B cell (primary cell): ENCODE measurements at regions not wholly inside any gene's neighbourhood (a gene's known extent, or its start where the extent isn't known, plus 50 kb on each side); places are given as distances from the start of the nearest gene placed in this dataset.

Source experiments
- ATAC-seq: fragments of 200-7000 bp; cut with Tn5 transposase; one replicate; pipeline ENCODE4 v1.10.0; 2021; ENCODE audit warnings: low read depth, mild to moderate bottlenecking, moderate number of reproducible peaks, moderate library complexity
- CTCF ChIA-PET: fragments of 350-600 bp; sonication (Branson Sonifier 250); formaldehyde crosslinking; loops from one replicate; lab custom pipeline; 2021; ENCODE audit warnings: antibody characterized with exemption, inconsistent platforms; lab: Charles Lee
- POLR2A ChIA-PET: fragments of 350-600 bp; sonication (Branson Sonifier 250); formaldehyde crosslinking; loops from one replicate; lab custom pipeline; 2021; ENCODE audit warnings: antibody characterized with exemption; lab: Charles Lee
- DNase-seq: peaks from one replicate; pipeline ENCODE4 v3.0.0; 2013
- H2AFZ ChIP-seq: 2 replicates; pipeline ENCODE4 v1.6.1; 2012; ENCODE audit warnings: mild to moderate bottlenecking, low read depth, low read length; ENCODE audit not compliant: insufficient read depth, poor library complexity, severe bottlenecking
- H3K27ac ChIP-seq, 2 donors: 1 replicate in 1 of 2; 2 replicates in 1 of 2; pipeline ENCODE4 v1.5.1; 2012 to 2013; ENCODE audit warnings: low read length in 2 of 2, mild to moderate bottlenecking in 2 of 2, moderate library complexity in 1 of 2
- H3K27me3 ChIP-seq, 4 experiments: fragments of 200-600 bp in 1 of 4; sonication (generic) in 1 of 4; replicated peaks in 1 of 4; 1 replicate in 2 of 4; 2 replicates in 2 of 4; pipeline versions ENCODE4 v1.6.1 to v1.7.0; 2013 to 2016; ENCODE audit warnings: low read length in 3 of 4, mild to moderate bottlenecking in 2 of 4, mixed read lengths in 1 of 4, moderate library complexity in 1 of 4; ENCODE audit not compliant: insufficient read depth in 4 of 4, control insufficient read depth in 3 of 4; ENCODE audit errors: control extremely low read depth in 1 of 4
- H3K36me3 ChIP-seq, 2 experiments: replicated peaks in 1 of 2; 1 replicate in 1 of 2; 2 replicates in 1 of 2; pipeline versions ENCODE4 v1.6.1 to v1.7.1; 2013; ENCODE audit warnings: low read length in 1 of 2; ENCODE audit not compliant: insufficient read depth in 2 of 2, control insufficient read depth in 1 of 2; ENCODE audit errors: control extremely low read depth in 1 of 2, extremely low read depth in 1 of 2
- H3K4me1 ChIP-seq, 2 donors: fragments of 200-600 bp in 1 of 2; sonication (generic) in 1 of 2; 1 replicate in 1 of 2; 2 replicates in 1 of 2; pipeline versions ENCODE4 v1.5.1 to v1.6.1; 2013 to 2017; ENCODE audit warnings: low read length in 2 of 2; ENCODE audit not compliant: control insufficient read depth in 2 of 2, insufficient read depth in 2 of 2
- H3K4me2 ChIP-seq: replicated peaks from 2 replicates; pipeline ENCODE3; 2012; ENCODE audit warnings: mild to moderate bottlenecking, low read depth, low read length; ENCODE audit not compliant: poor library complexity, severe bottlenecking
- H3K4me3 ChIP-seq, 5 experiments: fragments of 200-600 bp in 1 of 5; sonication (generic) in 1 of 5; 1 replicate in 3 of 5; 2 replicates in 2 of 5; pipeline versions ENCODE4 v1.5.1 to v1.7.0; 2011 to 2016; ENCODE audit warnings: low read length in 4 of 5, mild to moderate bottlenecking in 4 of 5, low read depth in 2 of 5, control low read depth in 1 of 5, moderate library complexity in 1 of 5; ENCODE audit not compliant: insufficient read depth in 1 of 5; ENCODE audit errors: control extremely low read depth in 1 of 5, extremely low read depth in 1 of 5
- H3K79me2 ChIP-seq: fragments of 200-600 bp; sonication (generic); one replicate; pipeline ENCODE4 v1.6.0; 2016; ENCODE audit warnings: low read length; ENCODE audit not compliant: control insufficient read depth, insufficient read depth
- H3K9ac ChIP-seq: fragments of 200-600 bp; sonication (generic); 2 replicates; pipeline ENCODE4 v1.6.1; 2017; ENCODE audit warnings: mild to moderate bottlenecking, low read length, moderate library complexity
- H3K9me3 ChIP-seq, 3 donors: one replicate each; pipeline versions ENCODE4 v1.6.1 to v1.7.1; 2013; ENCODE audit warnings: low read length in 2 of 3; ENCODE audit not compliant: control insufficient read depth in 2 of 3, insufficient read depth in 1 of 3; ENCODE audit errors: control extremely low read depth in 1 of 3
- H4K20me1 ChIP-seq: 2 replicates; pipeline ENCODE4 v1.6.0; 2012; ENCODE audit warnings: mild to moderate bottlenecking, low read length; ENCODE audit not compliant: insufficient read depth, control insufficient read depth, poor library complexity, severe bottlenecking
- H3K27ac Mint-ChIP-seq: one replicate; pipeline ENCODE4 v1.8.0; 2021; ENCODE audit warnings: mixed read lengths
- H3K27me3 Mint-ChIP-seq: one replicate; pipeline ENCODE4 v1.8.0; 2021; ENCODE audit warnings: mixed read lengths
- H3K4me1 Mint-ChIP-seq: one replicate; pipeline ENCODE4 v1.8.0; 2021; ENCODE audit warnings: mixed read lengths
- H3K4me3 Mint-ChIP-seq: one replicate; pipeline ENCODE4 v1.8.0; 2021; ENCODE audit warnings: mixed read lengths
- H3K9me3 Mint-ChIP-seq: one replicate; pipeline ENCODE4 v1.8.0; 2022; ENCODE audit warnings: mixed read lengths; ENCODE audit not compliant: insufficient read depth
- EZH2 ChIP-seq: IDR thresholded peaks from 2 replicates; pipeline ENCODE4 v1.6.1; 2012; ENCODE audit warnings: borderline replicate concordance, low read depth, mild to moderate bottlenecking, moderate library complexity, low read length; ENCODE audit not compliant: insufficient read depth, poor library complexity, severe bottlenecking
- WGBS: methylation state at CpG from one replicate; pipeline ENCODE4 v1.1.5; 2013; ENCODE audit warnings: missing lambda C conversion rate; ENCODE audit not compliant: insufficient coverage; 5-methylcytosine and 5-hydroxymethylcytosine counted together
- intact Hi-C: fragments of 100-400 bp; cut with micrococcal nuclease; formaldehyde crosslinking; loops from one replicate; pipeline ENCODE4 v1.10.0; 2022
- TF ChIP-seq, protein P1 (sequence below): fragments of 200-600 bp; IDR thresholded peaks from one replicate; pipeline ENCODE4 v1.8.0; 2022; ENCODE audit warnings: antibody characterized with exemption, mild to moderate bottlenecking

DNA sequence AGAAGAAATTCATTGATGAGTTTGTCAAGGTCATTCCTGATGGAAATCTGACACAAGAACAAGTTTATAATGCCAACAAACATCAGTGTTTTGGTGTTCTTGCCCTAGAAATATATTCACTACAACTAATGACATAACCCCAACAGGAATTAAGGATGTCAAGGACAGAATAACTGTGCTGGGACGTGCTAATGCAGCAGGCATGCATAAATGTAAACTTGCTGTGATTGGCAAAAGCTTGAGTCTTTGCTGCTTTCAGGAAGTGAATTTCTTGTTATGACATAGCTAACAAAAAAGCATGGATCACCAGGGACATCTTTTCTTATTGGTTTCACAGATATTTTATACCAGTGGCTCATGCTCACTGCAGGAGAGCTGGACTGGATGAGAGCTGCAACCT, 144.6 kb downstream of the KCTD12 start:
- ChIA-PET POLR2A (no interaction called here), CTCF (no interaction called here)
- 80% methylated on average over 1 of the region's 1 CpG for WGBS
- no peaks in the 10 kb centered on the region for H4K20me1 ChIP-seq
- H3K9me3 ChIP-seq: peaks cover 0 to 10% (median 2%) of the 10 kb centered on the region in 3 donors
- DNase-seq: no peak
- no peaks in the 10 kb centered on the region for H3K27me3 Mint-ChIP-seq
- no peak overlapping the region for H2AFZ ChIP-seq
- intact Hi-C loops: no loop called here
- no peak overlapping the region for H3K4me2 ChIP-seq
- no peak overlapping the region for H3K9ac ChIP-seq
- H3K36me3 ChIP-seq: no peaks in the 10 kb centered on the region
- H3K9me3 Mint-ChIP-seq: peaks cover 3% of the 10 kb centered on the region
- H3K4me3 ChIP-seq: no peak overlapping the region
- H3K27me3 ChIP-seq: no peaks in the 10 kb centered on the region
- H3K79me2 ChIP-seq: no peaks in the 10 kb centered on the region
- no peak overlapping the region for H3K27ac ChIP-seq
- H3K4me1 ChIP-seq: peaks cover 11 to 13% of the 10 kb centered on the region in 2 donors
- H3K27ac Mint-ChIP-seq: no peak overlapping the region
- no peak for TF ChIP-seq EZH2
- TF ChIP-seq, protein P1, sequence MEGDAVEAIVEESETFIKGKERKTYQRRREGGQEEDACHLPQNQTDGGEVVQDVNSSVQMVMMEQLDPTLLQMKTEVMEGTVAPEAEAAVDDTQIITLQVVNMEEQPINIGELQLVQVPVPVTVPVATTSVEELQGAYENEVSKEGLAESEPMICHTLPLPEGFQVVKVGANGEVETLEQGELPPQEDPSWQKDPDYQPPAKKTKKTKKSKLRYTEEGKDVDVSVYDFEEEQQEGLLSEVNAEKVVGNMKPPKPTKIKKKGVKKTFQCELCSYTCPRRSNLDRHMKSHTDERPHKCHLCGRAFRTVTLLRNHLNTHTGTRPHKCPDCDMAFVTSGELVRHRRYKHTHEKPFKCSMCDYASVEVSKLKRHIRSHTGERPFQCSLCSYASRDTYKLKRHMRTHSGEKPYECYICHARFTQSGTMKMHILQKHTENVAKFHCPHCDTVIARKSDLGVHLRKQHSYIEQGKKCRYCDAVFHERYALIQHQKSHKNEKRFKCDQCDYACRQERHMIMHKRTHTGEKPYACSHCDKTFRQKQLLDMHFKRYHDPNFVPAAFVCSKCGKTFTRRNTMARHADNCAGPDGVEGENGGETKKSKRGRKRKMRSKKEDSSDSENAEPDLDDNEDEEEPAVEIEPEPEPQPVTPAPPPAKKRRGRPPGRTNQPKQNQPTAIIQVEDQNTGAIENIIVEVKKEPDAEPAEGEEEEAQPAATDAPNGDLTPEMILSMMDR: no peak
- no peak overlapping the region for H3K4me3 Mint-ChIP-seq
- H3K4me1 Mint-ChIP-seq: peaks cover 14% of the 10 kb centered on the region
- no peak for ATAC-seq

DNA sequence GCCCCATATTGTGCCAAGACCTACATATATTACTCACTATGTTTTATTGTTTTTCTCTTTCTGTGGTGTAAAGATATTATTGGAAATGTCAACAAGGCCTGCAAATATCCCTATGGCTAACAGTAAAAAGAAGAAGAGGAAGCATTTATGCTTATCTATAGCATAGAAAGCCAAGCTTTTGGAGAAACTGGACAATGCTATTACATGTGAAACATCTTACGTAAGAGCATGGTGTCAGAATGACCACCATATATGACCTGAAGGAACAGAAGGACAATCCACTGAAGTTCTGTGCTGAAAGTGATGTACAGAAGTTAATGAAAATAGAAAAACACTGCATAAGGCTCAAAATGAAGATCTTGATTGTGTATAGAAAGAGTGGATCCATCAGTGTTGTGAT, 145.2 kb downstream of the KCTD12 start:
- no CpG with 5 or more reads among the region's 1 CpG for WGBS
- ATAC-seq: no peak
- H3K4me2 ChIP-seq: no peak overlapping the region
- DNase-seq: no peak
- no peak overlapping the region for H2AFZ ChIP-seq
- H3K4me1 Mint-ChIP-seq: peaks cover 14% of the 10 kb centered on the region
- no peaks in the 10 kb centered on the region for H3K27me3 Mint-ChIP-seq
- no peak overlapping the region for H3K9ac ChIP-seq
- no peaks in the 10 kb centered on the region for H3K36me3 ChIP-seq
- no peak overlapping the region for H3K27ac ChIP-seq
- TF ChIP-seq EZH2: no peak
- TF ChIP-seq, protein P1: no peak
- H3K27ac Mint-ChIP-seq: no peak overlapping the region
- ChIA-PET POLR2A (no interaction called here), CTCF (no interaction called here)
- peaks cover 10 to 13% of the 10 kb centered on the region in 2 donors for H3K4me1 ChIP-seq
- no peaks in the 10 kb centered on the region for H3K27me3 ChIP-seq
- peaks cover 3% of the 10 kb centered on the region for H3K9me3 Mint-ChIP-seq
- H3K9me3 ChIP-seq: peaks cover 0 to 10% (median 2%) of the 10 kb centered on the region in 3 donors
- intact Hi-C loops: no loop called here
- H3K79me2 ChIP-seq: no peaks in the 10 kb centered on the region
- no peak overlapping the region for H3K4me3 Mint-ChIP-seq
- no peaks in the 10 kb centered on the region for H4K20me1 ChIP-seq
- no peak overlapping the region for H3K4me3 ChIP-seq
